DMS 273 treated with DMSO at 0.1 percent for 48 hours (cell line): ENCODE measurements at regions not wholly inside any gene's neighbourhood (a gene's known extent, or its start where the extent isn't known, plus 50 kb on each side); places are given as distances from the start of the nearest gene placed in this dataset.
"Not testable (repeated sequence)": the region's sequence is repeated elsewhere in the genome, so short reads cannot be mapped to it uniquely, and the experiment has no call there.

Experiments used
- DNase-seq: peaks from one replicate; lab custom pipeline; 2025; lab: John Stamatoyannopoulos, UW

GRCh38 chr7:108813251-108814014 is 243.8 kb downstream of the DNAJB9 start:
- DNase-seq: no peak

- no peak for DNase-seq
Measured at GRCh38 chr7:108815815-108816214, 246.1 kb downstream of the DNAJB9 start.

- DNase-seq: no peak
Measured at GRCh38 chr7:108818742-108819141, 249.1 kb downstream of the DNAJB9 start.

GRCh38 chr7:108824840-108825580 is 255.3 kb downstream of the DNAJB9 start:
- no peak for DNase-seq

- no peak for DNase-seq
Measured at GRCh38 chr7:108825581-108825909, 255.9 kb downstream of the DNAJB9 start.

- DNase-seq: no peak
Measured at GRCh38 chr7:108836256-108836655, 266.6 kb downstream of the DNAJB9 start.

GRCh38 chr7:108838198-108838597 is 268.5 kb downstream of the DNAJB9 start:
- DNase-seq: no peak

- no peak for DNase-seq
Measured at GRCh38 chr7:108839076-108839475, 269.4 kb downstream of the DNAJB9 start.

- no peak for DNase-seq
Measured at GRCh38 chr7:108845951-108846350, 276.3 kb downstream of the DNAJB9 start.

- no peak for DNase-seq
Measured at GRCh38 chr7:108846471-108846870, 276.8 kb downstream of the DNAJB9 start.

GRCh38 chr7:108848486-108848885 is 278.8 kb downstream of the DNAJB9 start:
- no peak for DNase-seq

GRCh38 chr7:108860615-108861014 is 290.9 kb downstream of the DNAJB9 start:
- DNase-seq: no peak

- DNase-seq: no peak
Measured at GRCh38 chr7:108861071-108861470, 291.4 kb downstream of the DNAJB9 start.

GRCh38 chr7:108863227-108863848 is 293.7 kb downstream of the DNAJB9 start:
- no peak for DNase-seq

- DNase-seq: no peak
Measured at GRCh38 chr7:108869070-108869469, 299.4 kb downstream of the DNAJB9 start.

GRCh38 chr7:108875139-108875538 is 305.5 kb downstream of the DNAJB9 start:
- DNase-seq: no peak

GRCh38 chr7:108890862-108891261 is 321.2 kb downstream of the DNAJB9 start:
- DNase-seq: no peak

- no peak for DNase-seq
Measured at GRCh38 chr7:108908456-108908855, 338.8 kb downstream of the DNAJB9 start.

GRCh38 chr7:108911016-108911415 is 341.3 kb downstream of the DNAJB9 start:
- DNase-seq: no peak

GRCh38 chr7:108920490-108920889 is 350.8 kb downstream of the DNAJB9 start:
- no peak for DNase-seq

GRCh38 chr7:108943048-108943447 is 373.4 kb downstream of the DNAJB9 start:
- not testable (repeated sequence) for DNase-seq

- DNase-seq: no peak
Measured at GRCh38 chr7:108947526-108947925, 377.9 kb downstream of the DNAJB9 start.

- peak; percentile 12 for DNase-seq
Measured at GRCh38 chr7:108972004-108972403, 402.3 kb downstream of the DNAJB9 start.
